HG03460 (cell line): ENCODE measurements at regions not wholly inside any gene's neighbourhood (a gene's known extent, or its start where the extent isn't known, plus 50 kb on each side); places are given as distances from the start of the nearest gene placed in this dataset.
"Not testable (repeated sequence)": the region's sequence is repeated elsewhere in the genome, so short reads cannot be mapped to it uniquely, and the experiment has no call there.

Source experiments
- ATAC-seq: cut with Tn5 transposase; IDR thresholded peaks from one replicate; pipeline ENCODE4 v1.9.1; 2021; ENCODE audit not compliant: unreplicated experiment

- not testable (repeated sequence) for ATAC-seq
Observed at GRCh38 chrY:3367535-3367934, 211.3 kb upstream of the TGIF2LY start.

GRCh38 chrY:3368459-3368858, 210.4 kb upstream of the TGIF2LY start:
- not testable (repeated sequence) for ATAC-seq

GRCh38 chrY:3391508-3391907, 187.4 kb upstream of the TGIF2LY start:
- ATAC-seq, result not testable (repeated sequence)

GRCh38 chrY:3404241-3404640, 174.6 kb upstream of the TGIF2LY start:
- not testable (repeated sequence) for ATAC-seq

GRCh38 chrY:3405585-3405984, 173.3 kb upstream of the TGIF2LY start:
- not testable (repeated sequence) for ATAC-seq

GRCh38 chrY:3406896-3407452, 171.9 kb upstream of the TGIF2LY start:
- ATAC-seq, result not testable (repeated sequence)

GRCh38 chrY:3410322-3410892, 168.5 kb upstream of the TGIF2LY start:
- not testable (repeated sequence) for ATAC-seq
